ENCODE measurements at regions not wholly inside any gene's neighbourhood (a gene's known extent, or its start where the extent isn't known, plus 50 kb on each side); places are given as distances from the start of the nearest gene placed in this dataset.
"Not testable (repeated sequence)": the region's sequence is repeated elsewhere in the genome, so short reads cannot be mapped to it uniquely, and the experiment has no call there.

DNA sequence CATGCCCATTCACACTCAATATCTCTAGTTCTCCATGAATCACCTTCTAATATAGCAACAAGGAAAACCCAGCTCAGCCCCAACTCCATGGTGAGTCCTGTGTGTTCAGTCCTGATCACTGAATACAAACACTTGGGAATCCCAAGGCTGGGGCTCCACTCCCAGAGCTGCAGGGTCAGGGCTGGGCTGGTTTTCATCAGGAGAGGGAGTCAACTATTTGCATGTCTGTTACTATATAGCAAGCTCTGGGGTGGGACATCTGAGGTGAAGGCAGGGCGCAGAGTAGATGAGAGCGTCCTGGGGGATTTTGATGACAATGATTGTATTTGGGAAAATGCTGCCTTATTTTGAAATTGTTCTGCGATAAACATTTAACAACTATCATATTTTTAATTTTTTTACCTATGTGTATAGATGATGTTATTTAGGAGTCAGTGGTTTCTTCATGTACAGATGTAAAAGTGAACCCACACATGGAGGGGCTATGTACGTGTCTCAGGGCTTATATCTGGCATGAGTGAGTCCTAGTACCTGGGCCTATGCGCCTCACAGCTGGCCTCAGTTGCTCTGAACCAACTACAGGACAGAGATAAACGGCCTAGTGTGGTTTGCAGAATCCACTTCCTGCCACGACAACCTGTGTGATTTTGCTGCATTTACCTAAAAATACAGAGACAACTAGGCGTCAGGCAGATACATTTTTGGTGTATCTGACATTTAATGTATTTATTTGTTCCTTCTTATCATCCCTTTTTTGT, 603.7 kb downstream of the TMEM121 start:
- DNase-seq = not testable (repeated sequence)

DNA sequence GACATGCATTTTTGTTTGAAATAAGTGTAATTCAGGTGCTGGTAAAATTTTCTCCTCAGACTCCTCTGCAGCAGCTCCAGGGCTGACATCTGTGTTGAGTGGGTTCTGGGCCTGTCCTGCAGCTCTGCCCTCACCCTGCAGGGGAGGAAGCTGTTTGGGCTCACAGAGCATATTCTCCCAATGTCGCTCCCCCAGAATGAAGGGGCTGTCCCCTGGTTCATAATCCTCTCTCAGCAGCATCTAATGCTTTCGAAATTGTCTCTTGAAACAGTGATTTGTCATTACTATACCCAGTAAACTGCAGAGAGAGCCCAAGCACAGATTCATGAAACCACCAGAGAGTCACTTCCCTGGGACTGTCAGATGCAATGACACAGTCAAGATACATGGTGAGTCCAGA, 606.7 kb downstream of the TMEM121 start:
- not testable (repeated sequence) for DNase-seq

DNA sequence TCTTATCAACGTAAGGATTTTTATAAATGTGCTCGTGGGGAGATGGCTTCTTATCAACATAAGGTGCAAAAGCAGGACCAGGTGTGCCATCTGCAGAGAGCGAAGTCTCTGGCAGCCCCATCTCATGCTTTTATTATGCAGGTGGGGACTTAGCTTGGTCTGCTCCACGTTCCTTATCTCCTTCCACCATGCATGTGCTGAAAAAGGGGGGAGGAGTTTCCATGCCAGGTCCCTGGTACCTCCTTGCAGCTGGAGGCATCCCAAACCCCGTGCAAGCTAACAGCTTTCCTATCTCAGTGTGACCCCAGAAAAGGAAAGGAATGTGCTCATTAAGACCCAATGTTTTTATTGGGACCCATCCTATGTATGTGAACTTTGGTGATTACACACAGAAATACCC, 608.5 kb downstream of the TMEM121 start:
- no peak for DNase-seq

DNA sequence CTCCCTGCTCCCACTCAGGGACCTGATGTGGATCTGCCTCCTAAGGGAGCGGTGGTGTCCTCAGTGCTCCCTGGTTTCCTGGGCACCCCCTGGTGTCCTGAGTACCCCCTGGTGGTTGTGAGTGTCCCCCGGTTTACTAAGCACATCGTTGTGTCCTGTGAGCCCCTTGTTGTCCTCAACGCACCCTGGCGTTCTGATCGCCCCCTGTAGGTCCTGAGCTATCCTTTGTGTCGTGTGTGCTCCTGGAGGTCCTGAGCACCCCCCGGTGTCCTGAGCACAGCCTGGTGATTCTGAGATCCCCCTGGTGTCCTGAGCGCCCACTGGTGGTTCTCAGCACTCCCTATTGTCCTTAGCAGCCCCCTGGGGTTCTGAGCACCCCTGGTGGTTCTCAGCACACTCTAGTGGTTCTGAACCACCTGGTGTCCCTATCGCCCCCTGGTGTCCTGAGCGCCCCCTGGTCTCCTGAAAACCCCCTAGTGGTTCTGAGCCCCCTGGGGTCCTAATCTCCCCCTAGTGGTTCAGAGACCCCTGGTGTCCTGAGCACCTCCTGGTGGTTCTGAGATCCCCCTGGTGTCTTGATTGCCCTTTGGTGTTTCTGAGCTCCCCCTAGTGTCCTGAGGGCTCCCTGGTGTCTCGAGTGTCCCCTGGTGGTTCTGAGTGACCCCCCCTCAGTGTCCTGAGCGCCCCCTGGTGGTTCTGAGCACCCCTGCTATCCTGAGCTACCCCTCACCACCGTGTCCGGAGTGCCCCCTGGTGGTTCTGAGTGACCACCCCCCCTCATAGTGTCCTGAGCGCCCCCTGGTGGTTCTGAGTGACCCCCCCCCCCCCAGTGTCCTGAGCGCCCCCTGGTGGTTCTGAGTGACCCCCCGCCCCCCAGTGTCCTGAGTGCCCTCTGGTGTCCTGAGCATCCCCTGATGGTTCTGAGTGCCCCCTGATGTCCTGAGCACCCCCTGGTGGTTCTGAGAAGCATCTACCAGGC, 615.1 kb downstream of the TMEM121 start:
- DNase-seq = no peak

DNA sequence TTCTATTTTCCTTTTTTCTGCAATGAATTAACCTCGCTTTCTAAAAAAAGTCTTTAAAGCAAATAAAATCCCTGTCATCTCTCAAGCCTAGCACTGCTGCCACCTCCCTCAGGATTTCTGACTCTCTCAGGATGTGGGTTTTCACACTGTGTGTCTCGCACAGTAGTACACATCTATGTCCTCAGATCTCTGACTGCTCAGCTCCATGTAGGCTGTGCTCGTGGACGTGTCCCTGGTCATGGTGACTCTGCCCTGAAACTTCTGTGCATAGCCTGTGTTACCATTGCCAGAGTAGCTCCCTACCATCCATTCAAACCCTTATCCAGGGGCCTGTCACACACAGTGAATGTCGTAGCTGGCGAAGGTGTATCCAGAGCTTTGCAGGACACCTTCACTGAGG, 619.3 kb downstream of the TMEM121 start:
- DNase-seq = not testable (repeated sequence)

DNA sequence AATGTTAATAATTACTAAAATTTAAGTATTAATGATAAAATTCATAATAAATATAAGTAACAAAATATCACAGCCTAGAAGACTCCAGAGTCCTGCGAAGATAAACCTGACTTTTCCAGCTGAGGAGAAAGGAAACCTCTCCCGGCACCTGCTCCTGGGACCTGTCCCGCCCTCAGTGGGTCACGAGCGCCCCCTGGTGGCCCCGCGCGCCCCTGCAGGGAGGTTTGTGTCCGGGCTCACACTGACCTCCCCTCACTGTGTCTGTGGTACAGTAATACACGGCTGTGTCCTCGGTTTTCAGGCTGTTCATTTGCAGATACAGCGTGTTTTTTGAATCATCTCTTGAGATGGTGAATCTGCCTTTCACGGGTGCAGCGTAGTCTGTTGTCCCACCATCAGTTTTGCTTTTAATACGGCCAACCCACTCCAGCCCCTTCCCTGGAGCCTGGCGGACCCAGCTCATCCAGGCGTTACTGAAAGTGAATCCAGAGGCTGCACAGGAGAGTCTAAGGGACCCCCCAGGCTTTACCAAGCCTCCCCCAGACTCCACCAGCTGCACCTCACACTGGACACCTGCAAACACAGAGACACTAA, 627.1 kb downstream of the TMEM121 start:
- peak; percentile 68 for DNase-seq

DNA sequence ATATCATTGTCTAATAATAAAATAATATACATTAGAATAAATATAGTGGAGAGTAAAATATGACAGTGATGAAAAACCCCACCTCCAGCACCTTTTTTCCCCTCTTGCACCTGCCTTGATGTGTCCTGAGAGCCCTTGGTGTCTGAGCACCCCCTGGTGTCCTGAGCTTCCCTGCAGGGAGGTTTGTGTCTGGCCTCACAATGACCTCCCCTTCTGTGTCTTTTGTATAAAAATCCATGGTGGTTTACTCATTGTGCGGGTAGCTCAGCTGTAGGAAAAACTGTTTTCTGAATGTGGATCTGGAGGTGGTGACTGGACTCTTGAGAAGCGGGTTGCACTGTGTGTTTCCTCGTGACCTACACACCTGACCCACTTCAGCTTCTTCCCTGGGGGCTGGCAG, 636.9 kb downstream of the TMEM121 start:
- DNase-seq = no peak

DNA sequence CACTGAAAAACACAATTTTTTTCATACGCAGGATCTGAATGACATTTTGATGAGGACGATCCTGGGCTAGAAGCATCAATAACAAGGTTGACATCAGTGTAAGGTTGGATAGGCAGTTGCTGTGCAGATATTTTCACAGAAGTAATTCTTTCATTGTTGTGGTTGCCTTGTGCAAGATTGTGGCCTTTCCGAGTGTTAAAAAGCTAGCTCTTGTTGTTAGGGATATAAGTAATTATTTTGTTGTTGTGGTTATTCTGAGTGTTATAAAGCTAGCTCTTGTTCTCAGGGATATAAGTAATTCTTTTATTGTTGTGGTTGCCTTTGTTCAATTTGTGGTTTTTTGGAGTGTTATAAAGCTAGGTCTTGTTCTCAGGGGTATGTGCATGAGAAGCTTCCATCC, 637.4 kb downstream of the TMEM121 start:
- DNase-seq = not testable (repeated sequence)

DNA sequence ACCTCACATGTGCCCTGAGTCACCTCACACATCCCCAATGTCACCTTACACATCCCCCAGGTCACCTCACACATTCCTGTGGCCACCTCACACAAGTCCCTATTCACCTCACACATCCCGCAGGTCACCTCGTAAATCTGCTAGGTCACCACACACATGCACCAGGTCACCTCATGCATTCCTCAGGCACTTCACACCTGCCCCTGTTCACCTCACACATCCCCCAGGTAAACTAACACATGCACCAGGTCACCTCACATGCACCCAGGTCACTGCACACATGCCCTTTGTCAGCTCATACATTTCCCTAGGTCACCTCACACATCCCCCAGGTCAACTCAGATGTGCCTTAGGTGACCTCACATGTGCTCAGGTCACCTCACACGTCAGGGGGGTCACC, 639.8 kb downstream of the TMEM121 start:
- no peak for DNase-seq

DNA sequence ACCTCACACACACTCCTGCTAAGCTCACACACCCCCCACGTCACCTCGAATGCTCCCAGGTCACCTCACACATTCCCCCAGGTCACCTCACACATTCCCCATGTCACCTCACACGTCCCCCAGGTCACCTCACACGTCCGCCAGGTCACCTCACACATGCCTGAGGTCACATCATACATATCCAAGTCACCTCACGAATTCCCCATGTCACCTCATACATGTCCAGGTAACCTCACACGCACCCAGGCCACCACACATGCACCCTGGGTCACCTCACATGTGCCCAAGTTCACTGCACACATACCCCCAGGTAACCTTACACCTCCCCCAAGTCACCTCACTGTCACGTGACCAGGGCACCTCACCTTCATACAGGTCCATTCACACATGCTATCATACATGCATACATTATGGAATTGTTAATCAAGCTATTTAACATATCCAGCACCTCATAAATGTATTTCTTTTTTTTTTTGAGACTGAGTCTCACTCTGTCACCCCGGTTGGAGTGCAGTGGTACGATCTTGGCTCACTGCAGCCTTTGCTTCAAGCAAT, 640.3 kb downstream of the TMEM121 start:
- no peak for DNase-seq

DNA sequence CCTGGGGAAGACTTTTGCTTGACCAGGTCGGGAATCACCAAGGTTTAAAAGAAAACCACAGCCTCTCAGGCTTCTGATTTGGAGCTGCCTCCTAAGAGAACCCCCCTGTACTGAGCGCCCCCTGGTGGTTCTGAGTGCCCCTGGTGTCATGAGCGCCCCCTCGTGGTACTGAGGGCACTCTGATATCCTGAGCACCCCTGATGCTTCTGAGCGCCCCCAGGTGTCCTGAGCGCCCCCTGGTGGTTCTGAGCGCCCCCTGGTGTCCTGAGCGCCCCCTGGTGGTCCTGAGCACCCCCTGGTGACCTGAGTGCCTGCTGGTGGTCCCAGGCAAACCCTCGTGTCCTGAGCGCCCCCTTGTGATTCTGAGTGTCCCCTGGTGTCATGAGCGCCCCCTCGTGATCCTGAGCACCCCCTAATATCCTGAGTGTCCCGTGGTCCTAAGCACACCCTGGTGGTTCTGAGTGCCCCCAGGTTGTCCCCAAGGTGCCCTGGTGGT, 643.8 kb downstream of the TMEM121 start:
- DNase-seq = not testable (repeated sequence)

DNA sequence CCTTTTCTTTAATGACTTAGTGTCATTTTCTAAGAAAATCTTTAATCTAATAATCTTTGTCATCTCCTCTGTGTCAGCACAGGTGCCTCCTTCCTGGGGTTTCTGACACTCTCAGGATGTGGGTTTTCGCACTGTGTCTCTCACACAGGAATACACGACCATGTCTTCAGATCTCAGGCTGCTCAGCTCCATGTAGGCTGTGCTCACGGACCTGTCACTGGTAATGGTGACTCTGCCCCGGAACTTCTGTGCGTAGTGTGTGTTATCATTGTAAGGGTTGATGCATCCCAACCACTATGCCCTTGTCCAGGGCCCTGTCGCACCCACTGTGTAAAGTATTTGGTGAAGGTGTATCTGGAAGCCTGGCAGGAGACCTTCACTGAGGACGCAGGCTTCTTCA, 647.8 kb downstream of the TMEM121 start:
- DNase-seq = no peak

DNA sequence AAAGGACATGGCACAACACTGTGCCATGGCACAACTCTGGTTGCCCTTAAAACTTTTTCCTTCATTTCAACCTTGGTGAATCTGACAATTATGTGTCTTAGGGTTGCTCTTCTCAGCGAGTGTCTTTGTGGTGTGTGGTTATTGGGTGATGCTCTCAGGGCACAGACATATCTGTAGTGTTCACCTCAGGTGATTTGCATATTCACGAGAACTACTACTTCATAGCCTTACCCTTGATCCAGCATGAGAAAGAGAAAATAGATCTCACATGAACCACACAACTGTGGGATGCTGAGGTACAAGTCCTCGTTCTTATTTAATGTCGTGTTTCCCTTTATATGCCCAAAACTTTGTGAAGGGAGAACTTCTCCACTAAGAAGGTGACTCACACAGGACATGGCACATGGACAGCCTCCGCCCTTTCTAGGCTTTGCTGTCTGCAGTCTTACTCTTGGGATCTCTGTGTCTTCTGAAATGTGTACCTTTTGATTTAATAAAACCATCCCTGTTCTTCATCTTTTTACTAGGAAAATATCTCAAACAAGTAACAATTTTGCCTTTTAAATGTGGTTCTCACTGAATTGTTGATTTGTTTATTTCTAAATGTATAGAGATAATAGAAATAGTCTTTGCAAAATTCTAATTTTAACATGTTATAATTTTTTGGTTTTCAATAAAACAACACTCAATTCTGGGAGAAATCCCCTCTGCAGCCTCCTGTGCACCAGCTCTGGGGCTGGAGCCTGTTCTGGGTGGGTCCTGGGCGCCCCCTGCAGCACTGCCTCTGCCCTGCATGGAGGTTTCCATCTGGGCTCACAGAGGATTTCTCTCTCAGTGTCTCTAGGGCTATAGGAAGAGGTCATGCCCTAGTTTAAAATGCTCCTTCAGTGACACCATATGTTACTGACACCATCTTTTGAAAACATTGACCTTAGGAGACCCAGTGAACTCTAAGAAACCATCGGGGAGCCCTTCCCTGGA, 651.2 kb downstream of the TMEM121 start:
- DNase-seq = not testable (repeated sequence)

DNA sequence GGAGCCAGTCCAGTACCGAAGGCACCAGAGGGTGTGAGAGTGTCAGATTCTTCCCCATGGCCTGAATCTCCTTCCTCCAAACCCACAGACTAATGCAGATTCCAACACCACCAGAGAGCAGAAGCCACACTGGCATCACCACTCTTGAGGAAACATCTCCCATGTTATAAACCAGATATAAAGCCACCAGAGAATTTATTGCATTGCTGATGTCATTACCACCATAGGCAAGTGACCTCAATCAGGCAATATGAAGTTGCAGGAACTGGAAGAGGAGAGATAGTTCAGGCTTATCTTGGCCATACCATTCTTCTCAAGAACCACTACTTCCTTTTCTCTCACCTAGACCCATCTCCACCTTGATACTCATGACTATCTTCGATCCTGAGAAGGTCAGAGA, 653.4 kb downstream of the TMEM121 start:
- no peak for DNase-seq

DNA sequence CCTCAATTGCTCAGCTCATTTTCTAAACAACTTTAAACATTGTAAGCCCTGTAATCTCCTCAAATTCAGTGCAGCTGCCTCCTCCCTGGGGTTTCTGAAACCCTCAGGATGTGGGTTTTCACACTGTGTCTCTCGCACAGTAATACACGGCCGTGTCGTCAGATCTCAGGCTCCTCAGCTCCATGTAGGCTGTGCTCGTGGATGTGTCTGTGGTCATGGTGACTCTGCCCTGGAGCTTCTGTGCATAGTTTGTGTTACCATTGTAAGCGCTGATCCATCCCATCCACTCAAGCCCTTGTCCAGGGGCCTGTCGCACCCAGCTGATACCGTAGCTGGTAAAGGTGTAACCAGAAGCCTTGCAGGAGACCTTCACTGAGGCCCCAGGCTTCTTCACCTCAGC, 658.4 kb downstream of the TMEM121 start:
- peak; percentile 72 for DNase-seq

DNA sequence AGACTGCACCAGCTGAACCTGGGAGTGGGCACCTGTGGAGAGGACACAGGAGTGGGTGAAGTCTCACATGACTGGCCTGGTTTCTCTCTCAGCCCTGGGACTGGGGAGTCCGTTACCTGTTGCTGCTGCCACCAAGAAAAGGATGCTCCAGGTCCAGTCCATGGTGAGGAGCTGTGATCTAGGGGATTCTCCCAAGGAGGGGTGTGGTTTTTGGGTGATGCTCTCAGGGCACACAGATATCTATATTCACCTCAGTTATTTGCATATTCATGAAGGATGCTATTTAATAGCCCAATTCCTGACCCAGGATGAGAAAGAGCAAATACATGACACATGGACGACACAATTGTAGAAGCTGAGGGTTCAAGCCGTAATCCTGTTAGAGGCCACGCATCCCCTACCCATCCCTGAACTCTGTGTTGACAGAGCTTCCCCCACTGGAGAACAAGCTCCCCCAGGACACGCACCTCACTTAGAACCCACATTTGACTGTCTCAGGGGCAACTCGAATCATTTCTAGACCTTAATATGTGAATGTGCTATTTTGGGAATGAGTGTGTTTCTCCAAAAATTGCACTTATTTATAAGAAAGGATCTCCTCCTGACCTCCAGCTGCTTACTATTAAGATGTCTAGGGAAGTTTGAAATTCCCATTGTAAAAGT, 658.9 kb downstream of the TMEM121 start:
- DNase-seq = not testable (repeated sequence)

DNA sequence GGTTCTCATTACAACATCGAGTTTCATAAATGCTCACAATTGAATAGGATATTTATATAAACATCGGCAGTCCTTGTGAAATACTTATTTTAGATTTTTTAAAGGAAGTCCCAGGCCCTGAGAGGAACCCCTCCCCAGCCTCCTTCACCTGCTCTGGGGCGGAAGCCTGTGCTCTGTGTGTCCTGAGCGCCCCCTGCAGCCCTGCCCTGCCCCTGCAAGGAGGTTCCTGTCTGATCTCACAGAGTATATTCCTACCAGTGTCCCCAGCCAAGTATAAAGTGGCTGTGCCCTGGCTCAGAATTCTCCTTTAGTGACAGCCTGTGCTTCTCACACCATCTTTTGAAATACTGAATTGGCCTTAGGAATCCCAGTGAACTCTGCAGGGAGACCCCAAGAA, 659.5 kb downstream of the TMEM121 start:
- DNase-seq = peak; percentile 69

DNA sequence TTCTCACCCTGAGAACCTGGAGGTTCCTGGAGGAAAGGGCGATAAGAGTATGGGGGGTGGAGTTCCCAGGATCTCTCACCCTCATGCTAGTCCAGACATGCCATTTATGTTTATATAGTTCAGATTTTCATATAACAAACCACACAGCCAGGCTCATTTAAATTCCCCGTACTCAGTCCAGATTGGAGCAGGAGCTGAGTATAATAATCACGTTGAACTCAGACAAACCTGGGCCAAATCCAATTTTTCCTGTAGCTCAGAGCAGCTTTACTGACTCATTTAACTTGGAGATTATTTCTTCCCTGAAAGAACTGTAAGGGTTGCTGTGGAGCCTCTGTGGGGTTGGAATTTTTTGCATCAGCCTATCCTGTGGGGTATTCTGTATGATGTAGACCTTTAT, 660.8 kb downstream of the TMEM121 start:
- DNase-seq = no peak

DNA sequence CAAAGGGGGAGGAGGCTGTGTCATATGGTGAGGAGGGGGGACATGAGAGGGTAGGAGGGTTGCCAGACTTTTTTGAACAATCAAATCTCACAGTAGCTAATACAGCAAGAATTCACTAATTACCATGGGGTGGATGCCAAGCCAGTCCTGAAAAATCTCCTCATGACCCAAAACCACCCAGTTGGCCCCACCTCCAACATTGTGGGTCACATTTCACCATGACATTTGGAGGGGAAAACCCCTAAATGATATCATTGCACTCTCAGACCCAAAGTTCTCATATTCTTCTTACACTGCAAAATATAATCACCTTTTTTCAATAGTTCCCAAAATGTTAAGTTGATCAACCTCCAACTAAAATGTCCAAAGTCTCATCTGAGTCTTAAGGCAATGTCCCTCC, 666.3 kb downstream of the TMEM121 start:
- not testable (repeated sequence) for DNase-seq

DNA sequence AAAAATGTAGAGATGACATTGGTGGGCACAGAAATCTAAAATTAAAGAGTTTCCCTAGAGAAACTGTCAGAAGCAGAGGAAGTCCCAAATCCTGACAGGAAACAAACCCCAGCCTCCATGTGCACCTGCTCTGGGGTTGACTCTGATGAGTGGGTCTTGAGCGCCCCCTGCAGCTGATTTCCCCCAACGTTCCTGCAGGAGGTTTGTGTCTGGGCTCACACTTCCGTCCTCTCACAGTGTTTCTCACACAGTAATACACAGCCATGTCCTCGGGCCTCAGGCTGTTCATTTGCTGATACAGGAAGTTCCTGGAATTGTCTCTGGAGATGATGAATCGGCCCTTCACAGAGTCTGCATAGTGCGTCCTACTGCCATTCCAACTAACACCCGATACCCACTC, 670.1 kb downstream of the TMEM121 start:
- DNase-seq = peak; percentile 49

DNA sequence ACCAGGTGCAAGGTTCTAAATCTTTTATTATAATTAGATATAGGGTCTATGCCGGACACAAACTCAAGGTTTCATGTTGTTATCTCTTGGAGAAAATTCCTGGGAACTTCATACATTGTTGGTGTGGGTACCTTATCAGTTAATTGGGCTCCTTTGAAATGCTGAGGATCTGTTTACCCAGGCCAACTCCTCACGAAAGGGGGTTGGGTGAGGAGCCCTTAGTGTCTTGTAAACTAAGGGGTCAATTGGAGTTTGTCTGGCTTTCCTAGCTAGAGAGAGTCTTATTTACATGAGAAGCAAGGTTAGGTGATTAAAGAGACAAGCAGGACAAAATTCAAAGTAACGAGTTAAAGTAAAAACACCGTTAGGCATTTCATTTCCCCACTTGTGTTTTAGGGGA, 670.9 kb downstream of the TMEM121 start:
- DNase-seq = not testable (repeated sequence)
